ENCODE measurements at regions not wholly inside any gene's neighbourhood (a gene's known extent, or its start where the extent isn't known, plus 50 kb on each side); places are given as distances from the start of the nearest gene placed in this dataset.

DNA sequence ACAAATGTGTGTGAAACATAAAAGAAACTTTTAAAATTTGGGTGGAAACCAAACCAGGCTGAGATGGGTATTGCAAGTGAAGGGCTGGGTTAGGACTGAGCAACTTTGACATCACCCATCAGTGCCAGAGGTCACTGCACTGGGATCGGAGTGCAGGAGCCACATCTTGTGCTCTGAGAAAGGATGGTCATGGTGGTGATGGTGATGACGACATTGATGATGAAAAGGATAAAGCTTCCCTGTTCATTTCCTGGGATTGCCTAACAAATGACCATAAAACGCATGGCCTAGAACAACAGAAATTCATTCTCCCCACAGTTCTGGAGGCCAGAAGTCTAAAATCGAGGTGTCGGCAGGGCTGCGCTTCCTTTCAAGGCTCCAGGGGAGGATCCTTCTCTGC, 324.0 kb downstream of the MAF start:
- no peak for TF ChIP-seq SMC3 (conservative IDR thresholded peaks at IDR 0.05; ENCODE audit: poor library complexity)
- no peak for TF ChIP-seq MXI1 (conservative IDR thresholded peaks at IDR 0.05; ENCODE audit: poor library complexity, severe bottlenecking)
- no peak for TF ChIP-seq POLR2AphosphoS5 (IDR thresholded peaks at IDR 0.05)

All from neural cell (in vitro differentiated cells).